B cell (primary cell): ENCODE measurements at regions not wholly inside any gene's neighbourhood (a gene's known extent, or its start where the extent isn't known, plus 50 kb on each side); places are given as distances from the start of the nearest gene placed in this dataset.

Source experiments
- ATAC-seq: fragments of 200-7000 bp; cut with Tn5 transposase; one replicate; pipeline ENCODE4 v1.10.0; 2021; ENCODE audit warnings: low read depth, mild to moderate bottlenecking, moderate number of reproducible peaks, moderate library complexity
- CTCF ChIA-PET: fragments of 350-600 bp; sonication (Branson Sonifier 250); formaldehyde crosslinking; loops from one replicate; lab custom pipeline; 2021; ENCODE audit warnings: antibody characterized with exemption, inconsistent platforms; lab: Charles Lee
- POLR2A ChIA-PET: fragments of 350-600 bp; sonication (Branson Sonifier 250); formaldehyde crosslinking; loops from one replicate; lab custom pipeline; 2021; ENCODE audit warnings: antibody characterized with exemption; lab: Charles Lee
- DNase-seq: peaks from one replicate; pipeline ENCODE4 v3.0.0; 2013
- H2AFZ ChIP-seq: 2 replicates; pipeline ENCODE4 v1.6.1; 2012; ENCODE audit warnings: mild to moderate bottlenecking, low read depth, low read length; ENCODE audit not compliant: insufficient read depth, poor library complexity, severe bottlenecking
- H3K27ac ChIP-seq, 2 donors: 1 replicate in 1 of 2; 2 replicates in 1 of 2; pipeline ENCODE4 v1.5.1; 2012 to 2013; ENCODE audit warnings: low read length in 2 of 2, mild to moderate bottlenecking in 2 of 2, moderate library complexity in 1 of 2
- H3K27me3 ChIP-seq, 4 experiments: fragments of 200-600 bp in 1 of 4; sonication (generic) in 1 of 4; replicated peaks in 1 of 4; 1 replicate in 2 of 4; 2 replicates in 2 of 4; pipeline versions ENCODE4 v1.6.1 to v1.7.0; 2013 to 2016; ENCODE audit warnings: low read length in 3 of 4, mild to moderate bottlenecking in 2 of 4, mixed read lengths in 1 of 4, moderate library complexity in 1 of 4; ENCODE audit not compliant: insufficient read depth in 4 of 4, control insufficient read depth in 3 of 4; ENCODE audit errors: control extremely low read depth in 1 of 4
- H3K36me3 ChIP-seq, 2 experiments: replicated peaks in 1 of 2; 1 replicate in 1 of 2; 2 replicates in 1 of 2; pipeline versions ENCODE4 v1.6.1 to v1.7.1; 2013; ENCODE audit warnings: low read length in 1 of 2; ENCODE audit not compliant: insufficient read depth in 2 of 2, control insufficient read depth in 1 of 2; ENCODE audit errors: control extremely low read depth in 1 of 2, extremely low read depth in 1 of 2
- H3K4me1 ChIP-seq, 2 donors: fragments of 200-600 bp in 1 of 2; sonication (generic) in 1 of 2; 1 replicate in 1 of 2; 2 replicates in 1 of 2; pipeline versions ENCODE4 v1.5.1 to v1.6.1; 2013 to 2017; ENCODE audit warnings: low read length in 2 of 2; ENCODE audit not compliant: control insufficient read depth in 2 of 2, insufficient read depth in 2 of 2
- H3K4me2 ChIP-seq: replicated peaks from 2 replicates; pipeline ENCODE3; 2012; ENCODE audit warnings: mild to moderate bottlenecking, low read depth, low read length; ENCODE audit not compliant: poor library complexity, severe bottlenecking
- H3K4me3 ChIP-seq, 5 experiments: fragments of 200-600 bp in 1 of 5; sonication (generic) in 1 of 5; 1 replicate in 3 of 5; 2 replicates in 2 of 5; pipeline versions ENCODE4 v1.5.1 to v1.7.0; 2011 to 2016; ENCODE audit warnings: low read length in 4 of 5, mild to moderate bottlenecking in 4 of 5, low read depth in 2 of 5, control low read depth in 1 of 5, moderate library complexity in 1 of 5; ENCODE audit not compliant: insufficient read depth in 1 of 5; ENCODE audit errors: control extremely low read depth in 1 of 5, extremely low read depth in 1 of 5
- H3K79me2 ChIP-seq: fragments of 200-600 bp; sonication (generic); one replicate; pipeline ENCODE4 v1.6.0; 2016; ENCODE audit warnings: low read length; ENCODE audit not compliant: control insufficient read depth, insufficient read depth
- H3K9ac ChIP-seq: fragments of 200-600 bp; sonication (generic); 2 replicates; pipeline ENCODE4 v1.6.1; 2017; ENCODE audit warnings: mild to moderate bottlenecking, low read length, moderate library complexity
- H3K9me3 ChIP-seq, 3 donors: one replicate each; pipeline versions ENCODE4 v1.6.1 to v1.7.1; 2013; ENCODE audit warnings: low read length in 2 of 3; ENCODE audit not compliant: control insufficient read depth in 2 of 3, insufficient read depth in 1 of 3; ENCODE audit errors: control extremely low read depth in 1 of 3
- H4K20me1 ChIP-seq: 2 replicates; pipeline ENCODE4 v1.6.0; 2012; ENCODE audit warnings: mild to moderate bottlenecking, low read length; ENCODE audit not compliant: insufficient read depth, control insufficient read depth, poor library complexity, severe bottlenecking
- H3K27ac Mint-ChIP-seq: one replicate; pipeline ENCODE4 v1.8.0; 2021; ENCODE audit warnings: mixed read lengths
- H3K27me3 Mint-ChIP-seq: one replicate; pipeline ENCODE4 v1.8.0; 2021; ENCODE audit warnings: mixed read lengths
- H3K4me1 Mint-ChIP-seq: one replicate; pipeline ENCODE4 v1.8.0; 2021; ENCODE audit warnings: mixed read lengths
- H3K4me3 Mint-ChIP-seq: one replicate; pipeline ENCODE4 v1.8.0; 2021; ENCODE audit warnings: mixed read lengths
- H3K9me3 Mint-ChIP-seq: one replicate; pipeline ENCODE4 v1.8.0; 2022; ENCODE audit warnings: mixed read lengths; ENCODE audit not compliant: insufficient read depth
- EZH2 ChIP-seq: IDR thresholded peaks from 2 replicates; pipeline ENCODE4 v1.6.1; 2012; ENCODE audit warnings: borderline replicate concordance, low read depth, mild to moderate bottlenecking, moderate library complexity, low read length; ENCODE audit not compliant: insufficient read depth, poor library complexity, severe bottlenecking
- WGBS: methylation state at CpG from one replicate; pipeline ENCODE4 v1.1.5; 2013; ENCODE audit warnings: missing lambda C conversion rate; ENCODE audit not compliant: insufficient coverage; 5-methylcytosine and 5-hydroxymethylcytosine counted together
- intact Hi-C: fragments of 100-400 bp; cut with micrococcal nuclease; formaldehyde crosslinking; loops from one replicate; pipeline ENCODE4 v1.10.0; 2022
- TF ChIP-seq, protein P1 (sequence below): fragments of 200-600 bp; IDR thresholded peaks from one replicate; pipeline ENCODE4 v1.8.0; 2022; ENCODE audit warnings: antibody characterized with exemption, mild to moderate bottlenecking

DNA sequence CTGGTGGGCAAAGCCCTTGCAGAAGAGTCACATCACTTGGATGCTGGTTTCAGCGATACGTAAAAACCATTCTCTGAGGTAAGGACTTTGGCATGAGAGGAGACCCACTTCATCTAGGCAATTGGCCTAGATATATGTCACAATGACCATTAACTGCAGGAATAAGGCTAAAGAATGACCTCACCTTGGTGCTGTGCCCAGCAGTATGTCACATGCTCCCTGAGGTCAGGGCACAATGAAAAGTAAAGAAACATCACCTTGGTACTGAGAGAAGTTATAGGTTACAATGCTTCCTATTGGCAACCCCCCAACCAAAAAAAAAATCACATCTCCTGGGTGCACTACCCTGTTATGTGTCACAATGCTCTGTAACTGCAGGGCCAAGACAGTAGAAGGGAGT, 1008.8 kb upstream of the AMELY start:
- Histone ChIP-seq H3K27me3 (no peaks in the 10 kb centered on the region), H3K27ac (no peak overlapping the region), H3K36me3 (no peaks in the 10 kb centered on the region), H3K9me3 (no peaks in the 10 kb centered on the region), H3K4me2 (no peak overlapping the region), H3K79me2 (no peaks in the 10 kb centered on the region), H3K9ac (no peak overlapping the region), H3K4me1 (no peaks in the 10 kb centered on the region), H4K20me1 (no peaks in the 10 kb centered on the region), H3K4me3 (no peak overlapping the region), H2AFZ (no peak overlapping the region)
- POLR2A ChIA-PET: no interaction called here
- no peak overlapping the region for H3K27ac Mint-ChIP-seq
- no peaks in the 10 kb centered on the region for H3K4me1 Mint-ChIP-seq
- CTCF ChIA-PET: no interaction called here
- WGBS: 100% methylated on average over 1 of the region's 2 CpGs
- H3K9me3 Mint-ChIP-seq: no peaks in the 10 kb centered on the region
- no peak overlapping the region for H3K4me3 Mint-ChIP-seq
- no peak for DNase-seq
- intact Hi-C loops: no loop called here
- TF ChIP-seq, protein P1, sequence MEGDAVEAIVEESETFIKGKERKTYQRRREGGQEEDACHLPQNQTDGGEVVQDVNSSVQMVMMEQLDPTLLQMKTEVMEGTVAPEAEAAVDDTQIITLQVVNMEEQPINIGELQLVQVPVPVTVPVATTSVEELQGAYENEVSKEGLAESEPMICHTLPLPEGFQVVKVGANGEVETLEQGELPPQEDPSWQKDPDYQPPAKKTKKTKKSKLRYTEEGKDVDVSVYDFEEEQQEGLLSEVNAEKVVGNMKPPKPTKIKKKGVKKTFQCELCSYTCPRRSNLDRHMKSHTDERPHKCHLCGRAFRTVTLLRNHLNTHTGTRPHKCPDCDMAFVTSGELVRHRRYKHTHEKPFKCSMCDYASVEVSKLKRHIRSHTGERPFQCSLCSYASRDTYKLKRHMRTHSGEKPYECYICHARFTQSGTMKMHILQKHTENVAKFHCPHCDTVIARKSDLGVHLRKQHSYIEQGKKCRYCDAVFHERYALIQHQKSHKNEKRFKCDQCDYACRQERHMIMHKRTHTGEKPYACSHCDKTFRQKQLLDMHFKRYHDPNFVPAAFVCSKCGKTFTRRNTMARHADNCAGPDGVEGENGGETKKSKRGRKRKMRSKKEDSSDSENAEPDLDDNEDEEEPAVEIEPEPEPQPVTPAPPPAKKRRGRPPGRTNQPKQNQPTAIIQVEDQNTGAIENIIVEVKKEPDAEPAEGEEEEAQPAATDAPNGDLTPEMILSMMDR: no peak
- TF ChIP-seq EZH2: no peak
- no peak for ATAC-seq
- no peaks in the 10 kb centered on the region for H3K27me3 Mint-ChIP-seq

DNA sequence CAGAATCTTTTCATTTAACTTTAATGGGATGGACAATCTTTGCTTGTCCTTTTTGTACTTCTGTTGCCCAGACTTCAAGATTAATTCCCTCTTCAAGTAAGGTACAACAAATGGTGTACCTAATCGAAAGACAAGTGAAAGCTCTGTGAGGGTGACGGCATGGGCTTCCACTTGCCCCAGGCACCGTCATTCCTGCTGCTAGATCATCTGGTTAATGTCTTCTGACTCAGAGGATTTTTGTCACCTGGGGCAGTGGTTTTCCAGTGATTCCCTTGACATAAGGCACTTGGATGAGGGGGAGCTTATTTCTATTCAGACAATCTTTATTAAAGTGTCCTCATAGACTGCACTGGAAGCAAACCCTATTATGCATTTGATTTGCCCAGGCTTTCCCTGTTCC, 977.0 kb upstream of the AMELY start:
- TF ChIP-seq EZH2: no peak
- TF ChIP-seq, protein P1: no peak
- H2AFZ ChIP-seq: no peak overlapping the region
- POLR2A ChIA-PET: no interaction called here
- DNase-seq (no peak), ATAC-seq (no peak)
- 93% methylated on average over 3 of the region's 3 CpGs for WGBS
- no peaks in the 10 kb centered on the region for H3K27me3 ChIP-seq
- Mint-ChIP-seq H3K4me1 (no peaks in the 10 kb centered on the region), H3K27me3 (peaks cover 8% of the 10 kb centered on the region), H3K27ac (no peak overlapping the region), H3K9me3 (no peaks in the 10 kb centered on the region), H3K4me3 (no peak overlapping the region)
- H3K4me2 ChIP-seq: no peak overlapping the region
- H3K9ac ChIP-seq: no peak overlapping the region
- intact Hi-C loops: no loop called here
- CTCF ChIA-PET: no interaction called here
- H3K9me3 ChIP-seq: no peaks in the 10 kb centered on the region
- no peaks in the 10 kb centered on the region for H3K79me2 ChIP-seq
- H3K27ac ChIP-seq: no peak overlapping the region
- no peaks in the 10 kb centered on the region for H3K36me3 ChIP-seq
- no peaks in the 10 kb centered on the region for H4K20me1 ChIP-seq
- no peak overlapping the region for H3K4me3 ChIP-seq
- H3K4me1 ChIP-seq: no peaks in the 10 kb centered on the region
